ENCODE measurements at regions not wholly inside any gene's neighbourhood (a gene's known extent, or its start where the extent isn't known, plus 50 kb on each side); places are given as distances from the start of the nearest gene placed in this dataset.

GRCh38 chr14:86541972-86542371 is 1012.0 kb downstream of the FLRT2 start:
- no peak for DNase-seq

GRCh38 chr14:86540636-86541247 is 1010.8 kb downstream of the FLRT2 start:
- no peak for DNase-seq

GRCh38 chr14:86539361-86540070 is 1009.6 kb downstream of the FLRT2 start:
- DNase-seq: no peak

GRCh38 chr14:86533834-86534233 is 1003.9 kb downstream of the FLRT2 start:
- no peak for DNase-seq

- no peak for DNase-seq
Measured at GRCh38 chr14:86532219-86532618, 1002.3 kb downstream of the FLRT2 start.

- no peak for DNase-seq
Measured at GRCh38 chr14:86530457-86530856, 1000.5 kb downstream of the FLRT2 start.

GRCh38 chr14:86527312-86527711 is 997.4 kb downstream of the FLRT2 start:
- DNase-seq: no peak

GRCh38 chr14:86525673-86526072 is 995.7 kb downstream of the FLRT2 start:
- DNase-seq: no peak

- DNase-seq: no peak
Measured at GRCh38 chr14:86521843-86522242, 991.9 kb downstream of the FLRT2 start.

- DNase-seq: no peak
Measured at GRCh38 chr14:86521031-86521730, 991.2 kb downstream of the FLRT2 start.

- no peak for DNase-seq
Measured at GRCh38 chr14:86518298-86518697, 988.4 kb downstream of the FLRT2 start.

- DNase-seq: no peak
Measured at GRCh38 chr14:86515195-86515594, 985.3 kb downstream of the FLRT2 start.

GRCh38 chr14:86513564-86513963 is 983.6 kb downstream of the FLRT2 start:
- no peak for DNase-seq

- DNase-seq: no peak
Measured at GRCh38 chr14:86513056-86513455, 983.1 kb downstream of the FLRT2 start.

- DNase-seq: no peak
Measured at GRCh38 chr14:86510491-86510890, 980.5 kb downstream of the FLRT2 start.

- DNase-seq: no peak
Measured at GRCh38 chr14:86505808-86506207, 975.9 kb downstream of the FLRT2 start.

GRCh38 chr14:86501611-86502010 is 971.7 kb downstream of the FLRT2 start:
- DNase-seq: no peak

GRCh38 chr14:86491743-86492142 is 961.8 kb downstream of the FLRT2 start:
- DNase-seq: no peak

- DNase-seq: no peak
Measured at GRCh38 chr14:86481104-86481503, 951.2 kb downstream of the FLRT2 start.

- DNase-seq: no peak
Measured at GRCh38 chr14:86464341-86464740, 934.4 kb downstream of the FLRT2 start.

- no peak for DNase-seq
Measured at GRCh38 chr14:86462193-86462753, 932.3 kb downstream of the FLRT2 start.

GRCh38 chr14:86457481-86458135 is 927.7 kb downstream of the FLRT2 start:
- DNase-seq: no peak

- DNase-seq: no peak
Measured at GRCh38 chr14:86450085-86450484, 920.1 kb downstream of the FLRT2 start.

Measured in T1000 (cell line).